HCT116 (cell line): ENCODE measurements at regions not wholly inside any gene's neighbourhood (a gene's known extent, or its start where the extent isn't known, plus 50 kb on each side); places are given as distances from the start of the nearest gene placed in this dataset.
A peak's percentile ranks its signal among the peaks of the same experiment; 100 is the strongest.

Source experiments
- ATAC-seq: fragments of 200-7000 bp; cut with Tn5 transposase; 2 replicates; pipeline ENCODE4 v1.9.1; 2020; ENCODE audit warnings: mild to moderate bottlenecking, moderate library complexity
- BruUV-seq: library from RNA; stranded (reverse); fragments of 400-500 nt; replicated peaks from 2 replicates; lab custom pipeline; 2021; lab: Mats Ljungman, UMichigan
- CTCF ChIA-PET: fragments of 300-600 bp; sonication (Branson Sonifier 250); formaldehyde crosslinking; loops from one replicate; lab custom pipeline; 2021; ENCODE audit warnings: antibody characterized with exemption; lab: Charles Lee
- POLR2A ChIA-PET: fragments of 300-600, 350-600 bp; sonication (Branson Sonifier 250); formaldehyde crosslinking; loops from one replicate; lab custom pipeline; 2021; ENCODE audit warnings: antibody characterized with exemption; lab: Charles Lee
- RAD21 ChIA-PET, 2 experiments: fragments of 300-600 bp; sonication (Branson Sonifier 250); formaldehyde crosslinking; loops; one replicate each; lab custom pipeline; 2023; ENCODE audit warnings: low total read pairs in 2 of 2; ENCODE audit not compliant: uncharacterized antibody in 2 of 2, unreplicated experiment in 2 of 2, low non-redundant PET in 1 of 2; lab: Charles Lee
- DNase-seq: peaks from one replicate; pipeline ENCODE4 v3.0.0-alpha.2; 2010; ENCODE audit warnings: low read depth, low spot score
- H2AFZ ChIP-seq: fragments of 200-600 bp; shearing (Covaris generic), sonication (generic); 2 replicates; pipeline ENCODE4 v1.6.1; 2017; ENCODE audit warnings: low read depth, mixed run types, mixed read lengths, antibody characterized with exemption, low read length; ENCODE audit not compliant: poor library complexity, severe bottlenecking
- H3K27ac ChIP-seq: 2 replicates; pipeline ENCODE4 v1.5.1; 2012; ENCODE audit warnings: low read depth, low read length
- H3K27me3 ChIP-seq: fragments of 200-600 bp; sonication (generic); 2 replicates; pipeline ENCODE4 v1.6.1; 2016; ENCODE audit warnings: mixed run types, low read length, mixed read lengths; ENCODE audit not compliant: insufficient read depth
- H3K36me3 ChIP-seq, 2 experiments: fragments of 200-500 bp in 1 of 2; fragments of 200-600 bp in 1 of 2; sonication (Bioruptor generic) in 1 of 2; sonication (generic) in 1 of 2; 2 replicates each; pipeline versions ENCODE4 v1.5.1 to v1.6.1; 2014 to 2016; ENCODE audit warnings: low read length in 2 of 2, inconsistent platforms in 1 of 2, mixed read lengths in 1 of 2, mixed run types in 1 of 2; ENCODE audit not compliant: insufficient read depth in 2 of 2, control insufficient read depth in 1 of 2
- H3K4me1 ChIP-seq, 2 experiments: fragments of 200-600 bp in 1 of 2; sonication (generic) in 1 of 2; 2 replicates each; pipeline versions ENCODE4 v1.5.1 to v1.6.1; 2012 to 2017; ENCODE audit warnings: low read length in 2 of 2, inconsistent platforms in 1 of 2, mild to moderate bottlenecking in 1 of 2, mixed read lengths in 1 of 2, mixed run types in 1 of 2, moderate library complexity in 1 of 2; ENCODE audit not compliant: insufficient read depth in 2 of 2, control insufficient read depth in 1 of 2
- H3K4me2 ChIP-seq: fragments of 200-600 bp; sonication (generic); 2 replicates; pipeline ENCODE4 v1.6.1; 2017; ENCODE audit warnings: mixed run types, low read length, mixed read lengths
- H3K4me3 ChIP-seq, 2 experiments: fragments of 200-600 bp in 1 of 2; sonication (generic) in 1 of 2; replicated peaks in 1 of 2; 2 replicates each; pipeline ENCODE4 v1.5.1; 2011 to 2016; ENCODE audit warnings: low read length in 2 of 2, control low read depth in 1 of 2, low read depth in 1 of 2, mild to moderate bottlenecking in 1 of 2, mixed read lengths in 1 of 2, mixed run types in 1 of 2
- H3K79me2 ChIP-seq: fragments of 200-600 bp; sonication (generic); 2 replicates; pipeline ENCODE4 v1.6.1; 2017; ENCODE audit warnings: mild to moderate bottlenecking, mixed run types, low read length, moderate library complexity, mixed read lengths; ENCODE audit not compliant: insufficient read depth
- H3K9ac ChIP-seq: fragments of 200-600 bp; sonication (generic); 2 replicates; pipeline ENCODE4 v1.6.1; 2016; ENCODE audit warnings: low read length, mixed read lengths
- H3K9me2 ChIP-seq: fragments of 200-600 bp; sonication (generic), shearing (Covaris generic); 2 replicates; pipeline ENCODE4 v1.6.1; 2017; ENCODE audit warnings: mixed run types, mild to moderate bottlenecking, moderate library complexity; ENCODE audit not compliant: insufficient read depth
- H3K9me3 ChIP-seq, 2 experiments: fragments of 200-500 bp in 1 of 2; fragments of 200-600 bp in 1 of 2; sonication (Bioruptor generic) in 1 of 2; sonication (generic) in 1 of 2; 2 replicates each; pipeline ENCODE4 v1.6.1; 2014 to 2017; ENCODE audit warnings: low read length in 2 of 2, mixed read lengths in 2 of 2, inconsistent platforms in 1 of 2, low read depth in 1 of 2, mild to moderate bottlenecking in 1 of 2, mixed run types in 1 of 2, moderate library complexity in 1 of 2; ENCODE audit not compliant: control insufficient read depth in 1 of 2, insufficient read depth in 1 of 2
- H4K20me1 ChIP-seq: fragments of 200-600 bp; sonication (generic), shearing (Covaris generic); 2 replicates; pipeline ENCODE4 v1.6.1; 2017; ENCODE audit warnings: mixed run types, mild to moderate bottlenecking, moderate library complexity; ENCODE audit not compliant: insufficient read depth
- ATF3 ChIP-seq: IDR thresholded peaks from 2 replicates; pipeline ENCODE4 v1.6.1; 2012
- CBX3 ChIP-seq: IDR thresholded peaks from 2 replicates; pipeline ENCODE4 v1.6.1; 2012; ENCODE audit warnings: low read depth
- CEBPB ChIP-seq: IDR thresholded peaks from 2 replicates; pipeline ENCODE4 v1.6.1; 2012; ENCODE audit warnings: low read depth
- EGR1 ChIP-seq: IDR thresholded peaks from 2 replicates; pipeline ENCODE4 v1.6.1; 2012; ENCODE audit warnings: low read depth
- ELF1 ChIP-seq: IDR thresholded peaks from 2 replicates; pipeline ENCODE4 v1.6.1; 2012; ENCODE audit warnings: low read depth, borderline replicate concordance
- POLR2A ChIP-seq: IDR thresholded peaks from 2 replicates; pipeline ENCODE4 v1.7.0; 2011; ENCODE audit warnings: borderline replicate concordance; ENCODE audit not compliant: insufficient read depth, insufficient read length; ENCODE audit errors: extremely low read depth
- POLR2AphosphoS5 ChIP-seq: IDR thresholded peaks from 2 replicates; pipeline ENCODE4 v1.6.1; 2011; ENCODE audit warnings: mild to moderate bottlenecking, low read depth, low read length, moderate library complexity
- REST ChIP-seq: IDR thresholded peaks from 2 replicates; pipeline ENCODE4 v1.6.1; 2012; ENCODE audit warnings: low read depth
- TCF7L2 ChIP-seq: IDR thresholded peaks from 2 replicates; pipeline ENCODE4 v1.7.0; 2011; ENCODE audit warnings: borderline replicate concordance, inconsistent platforms; ENCODE audit not compliant: insufficient read depth, insufficient read length; ENCODE audit errors: extremely low read depth
- ZNF274 ChIP-seq: fragments of 200-500 bp; sonication (Bioruptor generic); IDR thresholded peaks from 2 replicates; pipeline ENCODE4 v1.6.1; 2014; ENCODE audit warnings: mild to moderate bottlenecking, low read depth, low read length, inconsistent platforms
- intact Hi-C: fragments of 100-400 bp; cut with micrococcal nuclease; formaldehyde crosslinking; loops from 2 replicates; pipeline ENCODE4 v1.10.0; 2022

GRCh38 chr5:71905834-71906711 is 187.0 kb downstream of the CARTPT start:
- 0 out of 2 replicates have a peak overlapping the region, but pooled peaks have one; percentile 12 for H3K27ac ChIP-seq

More at GRCh38 chr5:71905834-71906711, 187.0 kb downstream of the CARTPT start:
- H3K4me3 ChIP-seq: no peak overlapping the region
- peaks cover 16 to 17% of the 10 kb centered on the region in 2 experiments for H3K4me1 ChIP-seq
- no peaks in the 10 kb centered on the region for H3K9me3 ChIP-seq
- no TSS peak for BruUV-seq
- RAD21 ChIA-PET: no interaction called here
- H4K20me1 ChIP-seq: no peaks in the 10 kb centered on the region
- no peaks in the 10 kb centered on the region for H3K27me3 ChIP-seq
- no peak for TF ChIP-seq CEBPB
- TF ChIP-seq REST: no peak
- TF ChIP-seq EGR1: no peak
- TF ChIP-seq ATF3: no peak
- TF ChIP-seq POLR2AphosphoS5: no peak
- no peak for TF ChIP-seq CBX3
- no peak for TF ChIP-seq TCF7L2
- TF ChIP-seq ELF1: no peak
- no peak for TF ChIP-seq POLR2A
- TF ChIP-seq ZNF274: no peak
- H3K36me3 ChIP-seq: no peaks in the 10 kb centered on the region
- intact Hi-C loops: no loop called here
- DNase-seq (no peak), ATAC-seq (no peak)
- no peak overlapping the region for H2AFZ ChIP-seq
- H3K9ac ChIP-seq: no peak overlapping the region
- H3K4me2 ChIP-seq: no peak overlapping the region
- POLR2A ChIA-PET: interaction anchor here (1.1 to 1.4 kb wide), 2 partner anchors 16 to 17 kb away, joined by 3 to 5 read pairs; no protein-coding TSS in a partner anchor
- H3K9me2 ChIP-seq: no peaks in the 10 kb centered on the region
- H3K79me2 ChIP-seq: no peaks in the 10 kb centered on the region
- CTCF ChIA-PET: no interaction called here
